ENCODE measurements at regions not wholly inside any gene's neighbourhood (a gene's known extent, or its start where the extent isn't known, plus 50 kb on each side); places are given as distances from the start of the nearest gene placed in this dataset.

DNA sequence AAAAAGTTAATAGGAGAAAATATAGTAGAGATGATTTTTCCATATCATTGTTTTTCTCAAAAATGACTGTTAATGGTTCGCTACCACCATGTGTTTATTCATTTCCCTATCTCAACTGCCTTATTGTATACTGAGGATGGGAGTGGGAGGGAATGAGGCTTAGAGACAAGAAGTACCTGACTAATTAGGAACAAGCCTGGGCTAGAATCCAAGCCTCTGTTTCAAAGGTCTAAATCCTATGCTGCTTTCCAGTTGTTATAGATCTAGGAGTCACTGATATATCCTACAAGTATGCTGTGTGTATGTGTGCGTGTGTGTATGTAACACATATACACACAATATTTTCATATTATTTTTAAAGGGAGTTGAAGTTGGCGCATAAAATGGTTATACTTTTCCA, 465.9 kb downstream of the EPHA4 start:
- TF ChIP-seq, protein P1, sequence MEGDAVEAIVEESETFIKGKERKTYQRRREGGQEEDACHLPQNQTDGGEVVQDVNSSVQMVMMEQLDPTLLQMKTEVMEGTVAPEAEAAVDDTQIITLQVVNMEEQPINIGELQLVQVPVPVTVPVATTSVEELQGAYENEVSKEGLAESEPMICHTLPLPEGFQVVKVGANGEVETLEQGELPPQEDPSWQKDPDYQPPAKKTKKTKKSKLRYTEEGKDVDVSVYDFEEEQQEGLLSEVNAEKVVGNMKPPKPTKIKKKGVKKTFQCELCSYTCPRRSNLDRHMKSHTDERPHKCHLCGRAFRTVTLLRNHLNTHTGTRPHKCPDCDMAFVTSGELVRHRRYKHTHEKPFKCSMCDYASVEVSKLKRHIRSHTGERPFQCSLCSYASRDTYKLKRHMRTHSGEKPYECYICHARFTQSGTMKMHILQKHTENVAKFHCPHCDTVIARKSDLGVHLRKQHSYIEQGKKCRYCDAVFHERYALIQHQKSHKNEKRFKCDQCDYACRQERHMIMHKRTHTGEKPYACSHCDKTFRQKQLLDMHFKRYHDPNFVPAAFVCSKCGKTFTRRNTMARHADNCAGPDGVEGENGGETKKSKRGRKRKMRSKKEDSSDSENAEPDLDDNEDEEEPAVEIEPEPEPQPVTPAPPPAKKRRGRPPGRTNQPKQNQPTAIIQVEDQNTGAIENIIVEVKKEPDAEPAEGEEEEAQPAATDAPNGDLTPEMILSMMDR (IDR thresholded peaks at IDR 0.05), result no peak
- no peak for TF ChIP-seq POLR2A (IDR thresholded peaks at IDR 0.05)

All from breast epithelium (tissue), 3 donors.